Lung microvascular endothelial cell (primary cell): ENCODE measurements at regions not wholly inside any gene's neighbourhood (a gene's known extent, or its start where the extent isn't known, plus 50 kb on each side); places are given as distances from the start of the nearest gene placed in this dataset.

Source experiments
- DNase-seq, 2 donors: peaks; one replicate each; pipeline versions ENCODE4 v3.0.0 to v3.0.0-alpha.2; 2010; ENCODE audit warnings: low read depth in 2 of 2

GRCh38 chr5:104793755-104794080 is 1231.1 kb upstream of the NUDT12 start:
- no peak for DNase-seq

- DNase-seq = no peak
Measured at GRCh38 chr5:104793031-104793754, 1230.6 kb upstream of the NUDT12 start.

- no peak for DNase-seq
Measured at GRCh38 chr5:104789366-104789765, 1226.8 kb upstream of the NUDT12 start.

- no peak for DNase-seq
Measured at GRCh38 chr5:104785097-104785496, 1222.5 kb upstream of the NUDT12 start.

- DNase-seq = no peak
Measured at GRCh38 chr5:104774372-104774771, 1211.8 kb upstream of the NUDT12 start.

- DNase-seq = no peak
Measured at GRCh38 chr5:104764197-104764596, 1201.6 kb upstream of the NUDT12 start.

- DNase-seq = no peak
Measured at GRCh38 chr5:104763216-104763615, 1200.6 kb upstream of the NUDT12 start.

GRCh38 chr5:104757915-104758314 is 1195.3 kb upstream of the NUDT12 start:
- no peak for DNase-seq

- DNase-seq = no peak
Measured at GRCh38 chr5:104755806-104756205, 1193.2 kb upstream of the NUDT12 start.

GRCh38 chr5:104754311-104754995 is 1191.9 kb upstream of the NUDT12 start:
- DNase-seq = no peak

- DNase-seq = no peak
Measured at GRCh38 chr5:104751969-104752368, 1189.4 kb upstream of the NUDT12 start.

GRCh38 chr5:104739905-104740304 is 1177.3 kb upstream of the NUDT12 start:
- DNase-seq = no peak

GRCh38 chr5:104739503-104739902 is 1176.9 kb upstream of the NUDT12 start:
- DNase-seq = no peak

- no peak for DNase-seq
Measured at GRCh38 chr5:104736073-104736472, 1173.5 kb upstream of the NUDT12 start.

GRCh38 chr5:104734046-104734445 is 1171.5 kb upstream of the NUDT12 start:
- no peak for DNase-seq

GRCh38 chr5:104733063-104733669 is 1170.6 kb upstream of the NUDT12 start:
- DNase-seq = no peak

- no peak for DNase-seq
Measured at GRCh38 chr5:104731331-104731730, 1168.7 kb upstream of the NUDT12 start.

GRCh38 chr5:104708027-104708426 is 1145.4 kb upstream of the NUDT12 start:
- DNase-seq = no peak

GRCh38 chr5:104706600-104706999 is 1144.0 kb upstream of the NUDT12 start:
- no peak for DNase-seq

- no peak for DNase-seq
Measured at GRCh38 chr5:104702212-104702611, 1139.6 kb upstream of the NUDT12 start.

GRCh38 chr5:104699438-104699837 is 1136.8 kb upstream of the NUDT12 start:
- DNase-seq = no peak

GRCh38 chr5:104661256-104661655 is 1098.7 kb upstream of the NUDT12 start:
- no peak for DNase-seq

GRCh38 chr5:104659497-104659896 is 1096.9 kb upstream of the NUDT12 start:
- no peak for DNase-seq
